ACC112 (cell line): ENCODE measurements at regions not wholly inside any gene's neighbourhood (a gene's known extent, or its start where the extent isn't known, plus 50 kb on each side); places are given as distances from the start of the nearest gene placed in this dataset.
"Not testable (repeated sequence)": the region's sequence is repeated elsewhere in the genome, so short reads cannot be mapped to it uniquely, and the experiment has no call there.

Source experiments
- H2AFZ ChIP-seq: fragments of 200-600 bp; sonication (generic); one replicate; pipeline ENCODE4 v1.6.0; 2017; ENCODE audit warnings: antibody characterized with exemption, low read length; ENCODE audit not compliant: unreplicated experiment
- H3K27ac ChIP-seq: fragments of 200-600 bp; sonication (generic); 2 replicates; pipeline ENCODE4 v1.5.1; 2014; ENCODE audit warnings: low read depth, mild to moderate bottlenecking, antibody characterized with exemption, low read length, moderate library complexity
- H3K27me3 ChIP-seq: fragments of 200-600 bp; sonication (generic); 2 replicates; pipeline ENCODE4 v1.6.1; 2014; ENCODE audit warnings: mild to moderate bottlenecking, antibody characterized with exemption, low read length, moderate library complexity, mixed read lengths; ENCODE audit not compliant: insufficient read depth
- H3K36me3 ChIP-seq: fragments of 200-600 bp; sonication (generic); 2 replicates; pipeline ENCODE4 v1.6.1; 2016; ENCODE audit warnings: mild to moderate bottlenecking, antibody characterized with exemption, low read length, moderate library complexity, mixed read lengths; ENCODE audit not compliant: insufficient read depth
- H3K4me1 ChIP-seq: fragments of 200-600 bp; sonication (generic); one replicate; pipeline ENCODE4 v1.6.1; 2016; ENCODE audit warnings: low read length, mixed read lengths; ENCODE audit not compliant: insufficient read depth, unreplicated experiment, control insufficient read depth
- H3K4me3 ChIP-seq: fragments of 200-600 bp; sonication (generic); 2 replicates; pipeline ENCODE4 v1.5.1; 2014; ENCODE audit warnings: mild to moderate bottlenecking, low read depth, low read length
- H3K79me2 ChIP-seq: fragments of 200-600 bp; sonication (generic); one replicate; pipeline ENCODE4 v1.6.0; 2016; ENCODE audit warnings: low read length; ENCODE audit not compliant: control insufficient read depth, unreplicated experiment, insufficient read depth

DNA sequence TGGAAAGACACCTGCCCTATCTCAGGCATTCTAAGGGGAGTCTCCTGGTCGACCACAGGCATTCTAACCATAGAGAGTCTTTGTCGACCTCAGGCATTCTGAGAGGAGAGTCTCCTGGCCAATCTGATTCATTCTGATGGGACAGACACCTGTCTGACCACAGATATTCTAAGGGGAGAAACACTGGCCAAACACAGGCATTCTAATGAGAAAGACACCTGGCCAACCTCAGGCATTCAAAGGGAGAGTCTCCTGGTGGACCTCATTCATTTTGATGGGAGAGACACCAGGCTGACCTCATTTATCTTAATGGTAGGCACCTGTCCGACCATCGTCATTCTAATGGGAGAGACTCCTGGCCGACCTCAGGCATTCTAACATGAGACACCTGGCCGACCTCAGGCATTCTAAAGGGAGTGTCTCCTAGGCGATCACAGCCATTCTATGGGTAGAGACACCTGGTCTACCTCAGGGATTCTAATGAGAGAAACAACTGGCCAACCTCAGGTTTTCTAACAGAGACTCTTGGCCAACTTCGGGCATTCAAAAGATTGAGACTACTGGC lies 1351.5 kb downstream of the UQCRFS1 start:
- Histone ChIP-seq H2AFZ (no peak overlapping the region), H3K4me3 (no peak overlapping the region), H3K79me2 (no peaks in the 10 kb centered on the region), H3K36me3 (no peaks in the 10 kb centered on the region), H3K27ac (no peak overlapping the region), H3K4me1 (no peaks in the 10 kb centered on the region), H3K27me3 (no peaks in the 10 kb centered on the region)

- no peak overlapping the region for H3K4me3 ChIP-seq
- H3K79me2 ChIP-seq: no peaks in the 10 kb centered on the region
- H3K4me1 ChIP-seq: no peaks in the 10 kb centered on the region
- H2AFZ ChIP-seq: no peak overlapping the region
- no peaks in the 10 kb centered on the region for H3K27me3 ChIP-seq
- no peak overlapping the region for H3K27ac ChIP-seq
- no peaks in the 10 kb centered on the region for H3K36me3 ChIP-seq
Measured at GRCh38 chr19:27860309-27860934, 1352.5 kb downstream of the UQCRFS1 start.

GRCh38 chr19:27859689-27860088 lies 1353.3 kb downstream of the UQCRFS1 start:
- Histone ChIP-seq H2AFZ (no peak overlapping the region), H3K27ac (no peak overlapping the region), H3K79me2 (no peaks in the 10 kb centered on the region), H3K36me3 (no peaks in the 10 kb centered on the region), H3K27me3 (no peaks in the 10 kb centered on the region), H3K4me1 (no peaks in the 10 kb centered on the region), H3K4me3 (no peak overlapping the region)

- Histone ChIP-seq H2AFZ (no peak overlapping the region), H3K27me3 (no peaks in the 10 kb centered on the region), H3K36me3 (no peaks in the 10 kb centered on the region), H3K27ac (no peak overlapping the region), H3K79me2 (no peaks in the 10 kb centered on the region), H3K4me3 (no peak overlapping the region), H3K4me1 (no peaks in the 10 kb centered on the region)
Measured at GRCh38 chr19:27858981-27859581, 1353.9 kb downstream of the UQCRFS1 start.

- H3K27me3 ChIP-seq, H3K27ac ChIP-seq, H3K4me1 ChIP-seq, H3K36me3 ChIP-seq, H3K79me2 ChIP-seq, H3K4me3 ChIP-seq, H2AFZ ChIP-seq: not testable (repeated sequence)
Measured at GRCh38 chr19:27852931-27853330, 1360.0 kb downstream of the UQCRFS1 start.

GRCh38 chr19:27851543-27852060 lies 1361.3 kb downstream of the UQCRFS1 start:
- Histone ChIP-seq H2AFZ (no peak overlapping the region), H3K79me2 (no peaks in the 10 kb centered on the region), H3K27ac (no peak overlapping the region), H3K4me1 (no peaks in the 10 kb centered on the region), H3K36me3 (no peaks in the 10 kb centered on the region), H3K27me3 (no peaks in the 10 kb centered on the region), H3K4me3 (no peak overlapping the region)

DNA sequence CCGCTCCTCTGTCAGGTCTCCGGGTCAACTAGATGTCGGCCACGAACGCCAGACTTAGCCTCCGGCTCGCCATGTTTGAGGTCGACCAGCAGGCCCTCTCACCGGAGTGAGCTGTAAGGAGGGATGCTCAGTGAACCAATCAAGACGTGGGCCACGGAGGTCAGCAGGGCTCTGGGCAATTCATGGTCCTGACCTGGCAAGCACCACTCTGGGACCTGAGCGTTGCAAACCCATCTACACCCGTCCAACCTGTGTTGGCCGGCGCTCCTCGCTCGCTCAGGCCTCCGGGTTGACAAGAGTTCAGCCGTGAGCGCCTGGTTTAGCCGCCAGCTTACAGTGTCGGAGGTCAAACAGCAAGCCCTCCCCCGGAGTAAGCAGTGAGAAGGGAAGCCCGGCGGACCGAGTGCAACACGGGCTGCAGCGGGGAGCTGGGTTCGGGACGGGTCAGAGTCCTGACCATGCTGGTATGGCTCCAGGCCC lies 1361.9 kb downstream of the UQCRFS1 start:
- Histone ChIP-seq H3K27ac (no peak overlapping the region), H3K4me3 (no peak overlapping the region), H3K79me2 (no peaks in the 10 kb centered on the region), H2AFZ (no peak overlapping the region), H3K27me3 (no peaks in the 10 kb centered on the region), H3K4me1 (no peaks in the 10 kb centered on the region), H3K36me3 (no peaks in the 10 kb centered on the region)

DNA sequence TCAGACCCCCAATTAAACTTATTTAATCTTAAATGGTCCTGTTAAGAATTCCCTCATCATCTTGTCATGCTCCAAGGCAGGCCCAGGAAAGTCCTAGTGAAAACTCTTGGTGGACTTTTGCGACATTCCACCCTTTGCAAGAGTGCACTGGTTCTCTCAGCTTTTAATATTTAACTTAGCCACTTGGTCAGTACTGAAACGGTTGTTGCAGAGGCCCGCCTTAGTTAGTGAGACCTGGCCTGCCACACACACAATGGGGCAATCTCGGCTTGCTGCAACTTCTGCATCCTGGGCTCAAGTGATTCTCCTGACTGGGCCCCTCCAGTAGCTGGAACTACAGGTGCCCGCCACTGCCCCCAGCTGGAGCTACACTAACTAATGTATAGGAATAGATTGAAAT lies 1366.0 kb downstream of the UQCRFS1 start:
- H3K4me3 ChIP-seq: no peak overlapping the region
- no peaks in the 10 kb centered on the region for H3K79me2 ChIP-seq
- H2AFZ ChIP-seq: no peak overlapping the region
- H3K27me3 ChIP-seq: no peaks in the 10 kb centered on the region
- no peaks in the 10 kb centered on the region for H3K4me1 ChIP-seq
- H3K27ac ChIP-seq: no peak overlapping the region
- H3K36me3 ChIP-seq: no peaks in the 10 kb centered on the region

DNA sequence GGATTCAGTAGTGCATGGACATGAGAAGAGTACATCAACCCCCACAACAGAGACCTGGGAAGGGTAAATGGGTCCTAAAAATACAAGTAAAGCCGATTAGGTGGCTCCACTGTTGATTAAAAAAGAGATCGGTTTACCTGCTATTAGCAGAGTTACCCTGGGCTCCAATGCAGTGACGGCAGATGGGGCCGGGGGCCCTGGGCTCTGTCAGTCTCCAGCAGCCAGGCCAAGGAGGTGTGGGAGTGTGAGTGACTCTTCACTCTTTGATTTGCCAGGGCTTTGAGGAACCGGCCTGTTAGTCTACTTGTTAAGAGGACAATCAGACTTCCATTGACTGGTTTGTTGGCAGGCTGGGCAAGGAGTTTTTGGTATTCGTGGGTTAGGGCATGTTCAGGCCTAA lies 1368.7 kb downstream of the UQCRFS1 start:
- Histone ChIP-seq H3K79me2 (no peaks in the 10 kb centered on the region), H3K27ac (no peak overlapping the region), H3K36me3 (no peaks in the 10 kb centered on the region), H2AFZ (no peak overlapping the region), H3K4me1 (no peaks in the 10 kb centered on the region), H3K27me3 (no peaks in the 10 kb centered on the region), H3K4me3 (no peak overlapping the region)

DNA sequence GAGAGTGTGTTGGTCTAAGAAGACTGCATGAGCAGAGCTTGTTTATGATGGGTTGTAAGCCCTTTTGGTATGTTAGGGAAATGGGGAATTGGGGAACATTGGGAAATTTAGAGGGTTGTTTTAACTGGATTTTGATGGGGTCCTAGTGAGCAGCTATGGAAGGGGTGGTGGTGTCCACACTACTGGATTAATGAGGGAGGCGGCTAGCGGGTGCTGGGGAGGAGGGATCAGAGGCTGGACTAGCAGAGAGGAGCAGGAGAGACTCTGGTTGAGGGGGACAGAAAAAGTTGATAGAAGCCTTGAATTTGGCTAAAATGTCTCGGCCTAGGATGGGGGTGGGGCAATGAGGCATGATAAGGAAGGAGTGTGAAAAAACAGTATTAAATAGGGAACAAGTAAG lies 1369.1 kb downstream of the UQCRFS1 start:
- H3K79me2 ChIP-seq: no peaks in the 10 kb centered on the region
- H3K27ac ChIP-seq: no peak overlapping the region
- H3K27me3 ChIP-seq: no peaks in the 10 kb centered on the region
- H3K4me1 ChIP-seq: no peaks in the 10 kb centered on the region
- H2AFZ ChIP-seq: no peak overlapping the region
- H3K36me3 ChIP-seq: no peaks in the 10 kb centered on the region
- no peak overlapping the region for H3K4me3 ChIP-seq

DNA sequence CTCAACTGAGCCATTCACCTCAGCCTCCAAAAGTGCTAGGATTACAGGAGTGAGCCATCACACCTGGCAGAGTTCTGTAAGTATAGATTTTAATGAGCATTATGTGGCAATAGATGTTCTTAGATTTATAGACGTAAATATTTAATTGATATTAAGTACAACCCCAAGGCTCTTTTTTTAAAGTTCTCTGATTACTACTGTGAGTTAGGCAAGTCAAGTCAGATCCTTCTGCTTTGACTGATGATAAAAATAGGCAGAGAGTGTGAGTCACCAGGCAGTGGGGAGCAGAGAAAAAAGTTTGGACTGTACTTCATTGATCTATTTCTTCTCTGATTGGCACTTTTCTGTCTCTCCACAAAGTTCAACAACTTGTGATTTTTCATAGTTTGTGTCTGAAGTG lies 1379.9 kb downstream of the UQCRFS1 start:
- no peaks in the 10 kb centered on the region for H3K79me2 ChIP-seq
- H3K27me3 ChIP-seq: no peaks in the 10 kb centered on the region
- no peak overlapping the region for H3K27ac ChIP-seq
- no peak overlapping the region for H3K4me3 ChIP-seq
- H2AFZ ChIP-seq: no peak overlapping the region
- no peaks in the 10 kb centered on the region for H3K4me1 ChIP-seq
- H3K36me3 ChIP-seq: no peaks in the 10 kb centered on the region
